Right lobe of liver (tissue), 6 donors: ENCODE measurements at regions not wholly inside any gene's neighbourhood (a gene's known extent, or its start where the extent isn't known, plus 50 kb on each side); places are given as distances from the start of the nearest gene placed in this dataset.
"Not testable (repeated sequence)": the region's sequence is repeated elsewhere in the genome, so short reads cannot be mapped to it uniquely, and the experiment has no call there.

Experiments used
- ATAC-seq, 4 donors: fragments of 200-7000 bp; cut with Tn5 transposase; one replicate each; pipeline ENCODE4 v1.9.1; 2020; ENCODE audit warnings: mild to moderate bottlenecking in 4 of 4, moderate library complexity in 4 of 4
- DNase-seq, 3 donors: peaks; one replicate each; pipeline ENCODE4 v3.0.0-alpha.2; 2020
- H3K27ac ChIP-seq, 3 donors: fragments of 200-600 bp; one replicate each; pipeline ENCODE4 v1.8.0; 2022
- H3K27me3 ChIP-seq, 2 donors: fragments of 200-600 bp; one replicate each; pipeline ENCODE4 v1.8.0; 2022
- H3K36me3 ChIP-seq, 4 donors: fragments of 200-600 bp; sonication (generic) in 1 of 4; one replicate each; pipeline versions ENCODE4 v1.5.1 to v1.8.0; 2017 to 2022; ENCODE audit warnings: control low read depth in 1 of 4
- H3K4me1 ChIP-seq, 4 donors: fragments of 200-600 bp; sonication (generic) in 1 of 4; one replicate each; pipeline versions ENCODE4 v1.5.1 to v1.8.0; 2017 to 2022; ENCODE audit warnings: control low read depth in 1 of 4
- H3K4me3 ChIP-seq, 3 donors: fragments of 200-600 bp; one replicate each; pipeline ENCODE4 v1.8.0; 2022
- H3K9me3 ChIP-seq, 4 donors: fragments of 200-600 bp; sonication (generic) in 1 of 4; one replicate each; pipeline versions ENCODE4 v1.5.1 to v1.8.0; 2017 to 2022; ENCODE audit warnings: control low read depth in 1 of 4
- WGBS: methylation state at CpG from one replicate; pipeline ENCODE4 v1.1.6; 2018; ENCODE audit warnings: low coverage, low lambda C conversion rate; ENCODE audit not compliant: insufficient coverage; ENCODE audit errors: missing lambda C conversion rate; 5-methylcytosine and 5-hydroxymethylcytosine counted together
- intact Hi-C, 2 donors: fragments of 100-400 bp; cut with DNase I; formaldehyde crosslinking; loops; one replicate each; pipeline versions ENCODE4 v1.11.2 to v1.14.1; 2022
- TF ChIP-seq, protein P1 (sequence below), 4 donors: fragments of 200-600 bp in 3 of 4; fragments of 450-650 bp in 1 of 4; IDR thresholded peaks; one replicate each; pipeline versions ENCODE4 v1.5.1 to v1.8.0; 2016 to 2022; ENCODE audit warnings: antibody characterized with exemption in 4 of 4, mild to moderate bottlenecking in 2 of 4
- donor health status: DM: no; HTN: yes; CAD: no.
- donor health status: DM: no; HTN: no; CAD: no.
- donor health status: DM: no; HTN: no; CAD: no.
- donor health status: DM: no; HTN: yes; CAD: no.
- donor health status: DM: no; HTN: yes; CAD: no.

GRCh38 chr14:106638786-106639452 is 1112.5 kb downstream of the TMEM121 start:
- H3K4me1 ChIP-seq, H3K27ac ChIP-seq, H3K36me3 ChIP-seq, H3K9me3 ChIP-seq, H3K27me3 ChIP-seq, H3K4me3 ChIP-seq, ATAC-seq, intact Hi-C loops: not testable (repeated sequence)
- TF ChIP-seq, protein P1, sequence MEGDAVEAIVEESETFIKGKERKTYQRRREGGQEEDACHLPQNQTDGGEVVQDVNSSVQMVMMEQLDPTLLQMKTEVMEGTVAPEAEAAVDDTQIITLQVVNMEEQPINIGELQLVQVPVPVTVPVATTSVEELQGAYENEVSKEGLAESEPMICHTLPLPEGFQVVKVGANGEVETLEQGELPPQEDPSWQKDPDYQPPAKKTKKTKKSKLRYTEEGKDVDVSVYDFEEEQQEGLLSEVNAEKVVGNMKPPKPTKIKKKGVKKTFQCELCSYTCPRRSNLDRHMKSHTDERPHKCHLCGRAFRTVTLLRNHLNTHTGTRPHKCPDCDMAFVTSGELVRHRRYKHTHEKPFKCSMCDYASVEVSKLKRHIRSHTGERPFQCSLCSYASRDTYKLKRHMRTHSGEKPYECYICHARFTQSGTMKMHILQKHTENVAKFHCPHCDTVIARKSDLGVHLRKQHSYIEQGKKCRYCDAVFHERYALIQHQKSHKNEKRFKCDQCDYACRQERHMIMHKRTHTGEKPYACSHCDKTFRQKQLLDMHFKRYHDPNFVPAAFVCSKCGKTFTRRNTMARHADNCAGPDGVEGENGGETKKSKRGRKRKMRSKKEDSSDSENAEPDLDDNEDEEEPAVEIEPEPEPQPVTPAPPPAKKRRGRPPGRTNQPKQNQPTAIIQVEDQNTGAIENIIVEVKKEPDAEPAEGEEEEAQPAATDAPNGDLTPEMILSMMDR (IDR thresholded peaks at IDR 0.05), result peak in 3 of 4 donors; percentile 20 to 28 (median 25)
- WGBS, result 22% methylated on average over 5 of the region's 25 CpGs
- DNase-seq, result peak in 1 of 3 donors; percentile 38

DNA sequence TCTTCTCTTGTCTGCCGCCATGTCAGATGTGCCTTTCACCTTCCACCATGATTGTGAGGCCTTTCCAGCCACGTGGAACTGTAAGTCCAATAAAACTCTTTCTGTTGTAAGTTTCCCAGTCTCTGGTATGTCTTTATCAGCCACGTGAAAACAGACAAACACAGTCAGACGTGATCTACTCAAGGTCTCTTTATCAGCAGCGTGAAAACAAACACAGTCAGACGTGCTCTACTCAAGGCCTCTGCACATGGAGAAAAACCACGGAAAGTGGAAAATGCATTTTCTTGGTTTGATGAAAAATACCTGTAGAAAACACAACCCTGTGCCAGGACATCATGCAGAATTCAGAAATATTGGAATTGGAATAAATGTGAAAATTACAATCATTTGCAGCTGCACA is 1115.7 kb downstream of the TMEM121 start:
- H3K27ac ChIP-seq, result no peak overlapping the region
- ATAC-seq (no peak), DNase-seq (no peak)
- intact Hi-C loops, result no loop called here
- H3K4me3 ChIP-seq, result no peak overlapping the region
- H3K4me1 ChIP-seq, result no peaks in the 10 kb centered on the region
- 32% methylated on average over 7 of the region's 7 CpGs for WGBS
- no peaks in the 10 kb centered on the region for H3K27me3 ChIP-seq
- TF ChIP-seq, protein P1 (IDR thresholded peaks at IDR 0.05), result no peak
- no peaks in the 10 kb centered on the region for H3K9me3 ChIP-seq
- no peaks in the 10 kb centered on the region for H3K36me3 ChIP-seq

- DNase-seq, H3K27me3 ChIP-seq, H3K4me1 ChIP-seq, H3K9me3 ChIP-seq, H3K36me3 ChIP-seq, H3K4me3 ChIP-seq, intact Hi-C loops, ATAC-seq, H3K27ac ChIP-seq: not testable (repeated sequence)
- 17% methylated on average over 1 of the region's 6 CpGs for WGBS
Measured at GRCh38 chr14:106642971-106643370, 1116.6 kb downstream of the TMEM121 start.

- WGBS, result 14% methylated on average over 2 of the region's 2 CpGs
- H3K4me3 ChIP-seq, H3K36me3 ChIP-seq, ATAC-seq, intact Hi-C loops, H3K4me1 ChIP-seq, H3K9me3 ChIP-seq, H3K27ac ChIP-seq, H3K27me3 ChIP-seq, DNase-seq: not testable (repeated sequence)
Measured at GRCh38 chr14:106648874-106649273, 1122.5 kb downstream of the TMEM121 start.

- Histone ChIP-seq H3K4me1 (no peaks in the 10 kb centered on the region), H3K9me3 (no peaks in the 10 kb centered on the region), H3K27me3 (no peaks in the 10 kb centered on the region), H3K4me3 (no peak overlapping the region), H3K36me3 (no peaks in the 10 kb centered on the region), H3K27ac (no peak overlapping the region)
- WGBS, result 0% methylated on average over 1 of the region's 1 CpG
- ATAC-seq (no peak), DNase-seq (no peak)
- intact Hi-C loops, result no loop called here
- TF ChIP-seq, protein P1 (IDR thresholded peaks at IDR 0.05), result no peak
Measured at GRCh38 chr14:106651016-106651415, 1124.6 kb downstream of the TMEM121 start.

- 50% methylated on average over 2 of the region's 2 CpGs for WGBS
- Histone ChIP-seq H3K4me3 (no peak overlapping the region), H3K9me3 (no peaks in the 10 kb centered on the region), H3K36me3 (no peaks in the 10 kb centered on the region), H3K27me3 (no peaks in the 10 kb centered on the region), H3K4me1 (no peaks in the 10 kb centered on the region), H3K27ac (no peak overlapping the region)
- intact Hi-C loops, result no loop called here
- ATAC-seq (no peak), DNase-seq (no peak)
- TF ChIP-seq, protein P1 (IDR thresholded peaks at IDR 0.05), result no peak
Measured at GRCh38 chr14:106652494-106652893, 1126.1 kb downstream of the TMEM121 start.
